ENCODE measurements at regions not wholly inside any gene's neighbourhood (a gene's known extent, or its start where the extent isn't known, plus 50 kb on each side); places are given as distances from the start of the nearest gene placed in this dataset.

DNA sequence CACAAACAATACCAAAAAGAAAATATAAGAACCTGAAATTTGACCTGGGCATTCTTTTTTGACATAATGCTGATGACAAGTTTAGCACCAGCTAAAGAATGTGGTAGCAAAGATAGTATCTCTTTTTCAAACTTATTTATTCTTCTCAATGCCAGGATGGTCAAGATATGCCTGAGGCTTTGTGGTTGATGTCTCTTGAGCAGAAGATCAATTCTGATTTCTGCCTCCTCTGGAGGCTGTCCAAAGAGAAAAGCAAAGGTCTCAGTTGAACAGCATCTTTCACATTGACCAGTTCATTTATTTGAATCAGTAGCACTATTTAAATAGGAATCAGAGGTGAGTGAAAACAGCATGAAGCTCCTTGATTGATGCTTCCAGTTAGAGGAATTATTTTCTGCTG lies 588.2 kb downstream of the HTR1A start:
- TF ChIP-seq CTCF (IDR thresholded peaks at IDR 0.05 in 4 of 5, conservative IDR thresholded peaks at IDR 0.05 in 1 of 5), result no peak
- TF ChIP-seq POLR2A (IDR thresholded peaks at IDR 0.05), result no peak
